Right lobe of liver (tissue), 6 donors: ENCODE measurements at regions not wholly inside any gene's neighbourhood (a gene's known extent, or its start where the extent isn't known, plus 50 kb on each side); places are given as distances from the start of the nearest gene placed in this dataset.

Experiments
- ATAC-seq, 4 donors: fragments of 200-7000 bp; cut with Tn5 transposase; one replicate each; pipeline ENCODE4 v1.9.1; 2020; ENCODE audit warnings: mild to moderate bottlenecking in 4 of 4, moderate library complexity in 4 of 4
- DNase-seq, 3 donors: peaks; one replicate each; pipeline ENCODE4 v3.0.0-alpha.2; 2020
- H3K27ac ChIP-seq, 3 donors: fragments of 200-600 bp; one replicate each; pipeline ENCODE4 v1.8.0; 2022
- H3K27me3 ChIP-seq, 2 donors: fragments of 200-600 bp; one replicate each; pipeline ENCODE4 v1.8.0; 2022
- H3K36me3 ChIP-seq, 4 donors: fragments of 200-600 bp; sonication (generic) in 1 of 4; one replicate each; pipeline versions ENCODE4 v1.5.1 to v1.8.0; 2017 to 2022; ENCODE audit warnings: control low read depth in 1 of 4
- H3K4me1 ChIP-seq, 4 donors: fragments of 200-600 bp; sonication (generic) in 1 of 4; one replicate each; pipeline versions ENCODE4 v1.5.1 to v1.8.0; 2017 to 2022; ENCODE audit warnings: control low read depth in 1 of 4
- H3K4me3 ChIP-seq, 3 donors: fragments of 200-600 bp; one replicate each; pipeline ENCODE4 v1.8.0; 2022
- H3K9me3 ChIP-seq, 4 donors: fragments of 200-600 bp; sonication (generic) in 1 of 4; one replicate each; pipeline versions ENCODE4 v1.5.1 to v1.8.0; 2017 to 2022; ENCODE audit warnings: control low read depth in 1 of 4
- POLR2A ChIP-seq: fragments of 450-650 bp; IDR thresholded peaks from one replicate; pipeline ENCODE4 v1.6.1; 2017; ENCODE audit warnings: antibody characterized with exemption, mild to moderate bottlenecking
- WGBS: methylation state at CpG from one replicate; pipeline ENCODE4 v1.1.6; 2018; ENCODE audit warnings: low coverage, low lambda C conversion rate; ENCODE audit not compliant: insufficient coverage; ENCODE audit errors: missing lambda C conversion rate; 5-methylcytosine and 5-hydroxymethylcytosine counted together
- intact Hi-C, 2 donors: fragments of 100-400 bp; cut with DNase I; formaldehyde crosslinking; loops; one replicate each; pipeline versions ENCODE4 v1.11.2 to v1.14.1; 2022
- TF ChIP-seq, protein P1 (sequence below), 4 donors: fragments of 200-600 bp in 3 of 4; fragments of 450-650 bp in 1 of 4; IDR thresholded peaks; one replicate each; pipeline versions ENCODE4 v1.5.1 to v1.8.0; 2016 to 2022; ENCODE audit warnings: antibody characterized with exemption in 4 of 4, mild to moderate bottlenecking in 2 of 4
- donor health status: DM: no; HTN: yes; CAD: no.
- donor health status: DM: no; HTN: no; CAD: no.
- donor health status: DM: no; HTN: no; CAD: no.
- donor health status: DM: no; HTN: yes; CAD: no.
- donor health status: DM: no; HTN: yes; CAD: no.

DNA sequence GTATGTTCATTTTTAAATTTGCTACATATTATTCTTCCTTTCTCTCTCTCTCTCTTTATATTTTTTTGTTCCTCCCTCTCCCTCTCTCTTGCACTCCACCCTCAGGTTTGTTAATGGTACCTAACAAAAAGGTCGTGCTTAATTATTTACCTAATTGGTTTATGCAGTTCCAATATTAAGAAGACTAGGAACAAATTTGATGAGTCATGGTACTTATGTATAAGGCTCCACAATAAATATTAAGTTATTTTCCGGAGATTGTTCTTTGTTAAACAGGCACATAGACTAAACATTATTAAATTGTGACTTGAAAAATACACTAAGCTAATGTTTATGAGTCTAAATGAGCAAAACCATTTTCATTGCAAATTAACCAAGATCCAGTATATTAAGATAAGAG is 1200.8 kb upstream of the ALCAM start:
- ATAC-seq (no peak), DNase-seq (no peak)
- WGBS, result 82% methylated on average over 2 of the region's 2 CpGs
- intact Hi-C loops, result no loop called here
- Histone ChIP-seq H3K27ac (no peak overlapping the region), H3K27me3 (no peaks in the 10 kb centered on the region), H3K4me1 (no peaks in the 10 kb centered on the region), H3K9me3 (no peaks in the 10 kb centered on the region), H3K4me3 (no peak overlapping the region), H3K36me3 (no peaks in the 10 kb centered on the region)
- TF ChIP-seq, protein P1, sequence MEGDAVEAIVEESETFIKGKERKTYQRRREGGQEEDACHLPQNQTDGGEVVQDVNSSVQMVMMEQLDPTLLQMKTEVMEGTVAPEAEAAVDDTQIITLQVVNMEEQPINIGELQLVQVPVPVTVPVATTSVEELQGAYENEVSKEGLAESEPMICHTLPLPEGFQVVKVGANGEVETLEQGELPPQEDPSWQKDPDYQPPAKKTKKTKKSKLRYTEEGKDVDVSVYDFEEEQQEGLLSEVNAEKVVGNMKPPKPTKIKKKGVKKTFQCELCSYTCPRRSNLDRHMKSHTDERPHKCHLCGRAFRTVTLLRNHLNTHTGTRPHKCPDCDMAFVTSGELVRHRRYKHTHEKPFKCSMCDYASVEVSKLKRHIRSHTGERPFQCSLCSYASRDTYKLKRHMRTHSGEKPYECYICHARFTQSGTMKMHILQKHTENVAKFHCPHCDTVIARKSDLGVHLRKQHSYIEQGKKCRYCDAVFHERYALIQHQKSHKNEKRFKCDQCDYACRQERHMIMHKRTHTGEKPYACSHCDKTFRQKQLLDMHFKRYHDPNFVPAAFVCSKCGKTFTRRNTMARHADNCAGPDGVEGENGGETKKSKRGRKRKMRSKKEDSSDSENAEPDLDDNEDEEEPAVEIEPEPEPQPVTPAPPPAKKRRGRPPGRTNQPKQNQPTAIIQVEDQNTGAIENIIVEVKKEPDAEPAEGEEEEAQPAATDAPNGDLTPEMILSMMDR (IDR thresholded peaks at IDR 0.05), result no peak
- TF ChIP-seq POLR2A, result no peak

DNA sequence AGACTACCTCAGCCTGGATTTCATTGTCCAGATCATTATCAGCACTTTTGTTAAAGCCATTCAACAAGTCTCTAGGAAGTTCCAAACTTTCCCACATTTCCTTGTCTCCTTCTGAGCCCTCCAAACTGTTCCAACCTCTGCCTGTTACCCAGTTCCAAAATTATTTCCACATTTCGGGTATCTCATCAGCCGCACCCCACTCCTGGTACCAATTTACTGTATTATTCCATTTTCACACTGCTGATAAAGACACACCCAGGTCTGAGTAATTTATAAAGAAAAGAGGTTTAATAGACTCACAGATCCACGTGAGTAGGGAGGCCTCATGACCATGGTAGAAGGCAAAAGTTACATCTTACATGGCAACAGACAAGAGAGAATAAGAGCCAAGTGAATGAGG is 1198.3 kb upstream of the ALCAM start:
- no peak for ATAC-seq
- no peaks in the 10 kb centered on the region for H3K4me1 ChIP-seq

DNA sequence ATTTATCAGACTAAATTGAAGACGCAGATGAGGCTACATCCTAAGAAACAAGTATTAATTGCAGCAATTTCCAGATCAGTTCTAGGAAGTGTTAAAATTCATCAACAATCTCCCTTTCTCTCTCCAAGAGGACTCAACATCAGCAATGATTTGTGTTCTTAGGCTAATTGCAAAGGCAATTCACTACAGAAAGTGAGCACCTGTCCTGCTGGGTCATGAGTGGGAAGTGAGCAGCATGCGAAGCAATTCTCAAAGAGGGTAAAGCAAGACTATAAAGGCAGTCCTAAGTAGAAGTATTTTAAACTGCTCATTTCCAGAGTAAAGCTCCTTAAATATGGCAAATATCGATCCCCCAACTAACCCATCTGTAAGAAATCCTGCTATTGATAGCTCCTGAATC is 1191.0 kb upstream of the ALCAM start:
- no peak for TF ChIP-seq POLR2A
- TF ChIP-seq, protein P1 (IDR thresholded peaks at IDR 0.05), result no peak
- no peak overlapping the region for H3K27ac ChIP-seq
- H3K9me3 ChIP-seq, result no peaks in the 10 kb centered on the region
- ATAC-seq (no peak), DNase-seq (no peak)
- WGBS, result 72% methylated on average over 3 of the region's 3 CpGs
- intact Hi-C loops, result no loop called here
- H3K4me3 ChIP-seq, result no peak overlapping the region
- H3K4me1 ChIP-seq, result no peaks in the 10 kb centered on the region
- H3K27me3 ChIP-seq, result no peaks in the 10 kb centered on the region
- no peaks in the 10 kb centered on the region for H3K36me3 ChIP-seq

More for the DNA sequence above, 1198.3 kb upstream of the ALCAM start:
- DNase-seq, result no peak
- no peak for TF ChIP-seq POLR2A
- TF ChIP-seq, protein P1 (IDR thresholded peaks at IDR 0.05), result no peak
- Histone ChIP-seq H3K27me3 (no peaks in the 10 kb centered on the region), H3K4me3 (no peak overlapping the region), H3K36me3 (no peaks in the 10 kb centered on the region), H3K27ac (no peak overlapping the region), H3K9me3 (no peaks in the 10 kb centered on the region)
- intact Hi-C loops, result no loop called here
- WGBS, result 72% methylated on average over 3 of the region's 3 CpGs

DNA sequence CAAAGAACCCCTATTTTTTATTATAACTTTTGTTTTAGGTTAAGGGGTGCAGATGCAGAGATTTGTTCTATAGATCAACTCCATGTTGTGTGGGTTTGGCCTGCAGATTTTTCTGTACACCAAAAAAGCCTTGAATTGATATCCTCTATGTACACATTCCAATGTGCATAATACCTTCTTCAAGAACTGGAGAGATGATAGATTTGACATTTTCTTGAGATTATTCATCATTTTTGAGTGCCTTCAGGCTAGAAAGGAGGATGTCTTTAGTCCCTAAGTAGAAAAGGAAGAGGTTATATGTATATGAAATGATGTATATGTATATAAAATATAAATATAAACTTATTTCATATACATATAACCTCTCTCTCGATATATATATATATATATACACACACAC is 1190.0 kb upstream of the ALCAM start:
- H3K27me3 ChIP-seq, result no peaks in the 10 kb centered on the region
- H3K9me3 ChIP-seq, result no peaks in the 10 kb centered on the region
- intact Hi-C loops, result no loop called here
- H3K4me1 ChIP-seq, result no peaks in the 10 kb centered on the region
- H3K36me3 ChIP-seq, result no peaks in the 10 kb centered on the region
- TF ChIP-seq, protein P1 (IDR thresholded peaks at IDR 0.05), result no peak
- no peak for TF ChIP-seq POLR2A
- H3K4me3 ChIP-seq, result no peak overlapping the region
- no peak for DNase-seq
- no peak overlapping the region for H3K27ac ChIP-seq
- WGBS, result 56% methylated on average over 1 of the region's 1 CpG
- ATAC-seq, result no peak

DNA sequence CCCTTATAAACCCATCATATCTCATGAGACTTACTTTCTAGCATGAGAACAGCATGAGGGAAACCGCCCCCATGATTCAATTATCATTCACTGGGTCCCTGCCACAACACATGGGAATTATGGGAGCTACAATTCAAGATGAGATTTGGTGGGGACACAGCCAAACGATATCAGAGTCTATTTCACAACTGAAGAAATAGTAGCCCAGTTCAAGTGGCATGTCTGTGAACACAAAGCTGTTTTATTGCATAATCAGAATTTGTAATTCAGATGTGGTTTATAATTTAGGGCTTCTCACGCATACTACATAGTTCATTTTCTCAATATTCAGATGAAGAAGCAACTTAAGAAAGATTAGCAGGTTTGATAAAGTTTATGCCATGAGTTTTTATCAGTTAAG is 1188.0 kb upstream of the ALCAM start:
- TF ChIP-seq, protein P1 (IDR thresholded peaks at IDR 0.05), result no peak
- TF ChIP-seq POLR2A, result no peak
- intact Hi-C loops, result no loop called here
- Histone ChIP-seq H3K36me3 (no peaks in the 10 kb centered on the region), H3K27me3 (no peaks in the 10 kb centered on the region), H3K27ac (no peak overlapping the region), H3K9me3 (no peaks in the 10 kb centered on the region), H3K4me1 (no peaks in the 10 kb centered on the region), H3K4me3 (no peak overlapping the region)
- ATAC-seq (no peak), DNase-seq (no peak)
- 55% methylated on average over 3 of the region's 3 CpGs for WGBS
